HG02884 (cell line): ENCODE measurements at regions not wholly inside any gene's neighbourhood (a gene's known extent, or its start where the extent isn't known, plus 50 kb on each side); places are given as distances from the start of the nearest gene placed in this dataset.
A peak's percentile ranks its signal among the peaks of the same experiment; 100 is the strongest.
"Not testable (repeated sequence)": the region's sequence is repeated elsewhere in the genome, so short reads cannot be mapped to it uniquely, and the experiment has no call there.

Experiments
- ATAC-seq: cut with Tn5 transposase; IDR thresholded peaks from one replicate; pipeline ENCODE4 v1.9.1; 2021; ENCODE audit warnings: mild to moderate bottlenecking, moderate library complexity; ENCODE audit not compliant: unreplicated experiment

DNA sequence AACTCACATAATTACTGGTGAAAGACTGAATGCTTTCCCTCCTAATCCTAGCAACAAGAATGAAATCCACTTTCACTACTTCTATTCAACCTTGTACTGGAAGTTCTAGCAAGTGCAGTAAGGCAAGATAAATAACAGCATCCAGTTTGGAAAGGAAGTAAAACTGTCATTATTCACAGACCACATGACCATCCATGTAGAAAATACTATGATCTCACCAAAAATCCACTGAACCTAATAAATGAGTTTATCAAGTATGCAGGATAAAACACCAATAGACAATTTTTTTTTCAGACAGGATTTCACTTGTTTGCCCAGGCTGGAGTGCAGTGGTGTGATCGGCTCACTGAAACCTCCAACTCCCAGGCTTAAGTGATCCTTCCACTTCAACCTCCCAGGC lies 117.7 kb downstream of the TMEM167A start:
- no peak for ATAC-seq

GRCh38 chr5:82956600-82956999 lies 120.6 kb downstream of the TMEM167A start:
- ATAC-seq: no peak

GRCh38 chr5:82952326-82952725 lies 124.9 kb downstream of the TMEM167A start:
- no peak for ATAC-seq

GRCh38 chr5:82944267-82944666 lies 132.9 kb downstream of the TMEM167A start:
- ATAC-seq: not testable (repeated sequence)

GRCh38 chr5:82942083-82942881 lies 134.9 kb downstream of the TMEM167A start:
- ATAC-seq: no peak

- no peak for ATAC-seq
Measured at GRCh38 chr5:82938901-82939725, 138.1 kb downstream of the TMEM167A start.

- not testable (repeated sequence) for ATAC-seq
Measured at GRCh38 chr5:82932473-82933220, 144.5 kb downstream of the TMEM167A start.

GRCh38 chr5:82931110-82931509 lies 146.1 kb downstream of the TMEM167A start:
- no peak for ATAC-seq

DNA sequence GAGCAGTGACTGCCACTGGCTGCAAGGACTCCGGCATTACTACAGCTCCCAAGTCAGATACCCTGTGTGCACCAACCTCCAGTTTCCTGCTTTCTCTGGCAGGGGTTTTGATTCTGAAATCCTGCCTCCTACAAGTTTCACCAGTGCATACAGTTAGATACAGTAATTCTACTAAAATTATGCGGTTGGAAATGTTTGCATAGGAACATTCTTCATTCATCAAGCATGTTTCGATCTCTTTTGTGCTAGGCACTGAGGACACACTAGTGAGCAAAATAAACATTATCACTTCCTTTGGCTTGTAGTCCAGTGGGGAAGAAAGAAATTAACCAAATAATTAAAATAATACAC lies 152.2 kb downstream of the TMEM167A start:
- no peak for ATAC-seq

DNA sequence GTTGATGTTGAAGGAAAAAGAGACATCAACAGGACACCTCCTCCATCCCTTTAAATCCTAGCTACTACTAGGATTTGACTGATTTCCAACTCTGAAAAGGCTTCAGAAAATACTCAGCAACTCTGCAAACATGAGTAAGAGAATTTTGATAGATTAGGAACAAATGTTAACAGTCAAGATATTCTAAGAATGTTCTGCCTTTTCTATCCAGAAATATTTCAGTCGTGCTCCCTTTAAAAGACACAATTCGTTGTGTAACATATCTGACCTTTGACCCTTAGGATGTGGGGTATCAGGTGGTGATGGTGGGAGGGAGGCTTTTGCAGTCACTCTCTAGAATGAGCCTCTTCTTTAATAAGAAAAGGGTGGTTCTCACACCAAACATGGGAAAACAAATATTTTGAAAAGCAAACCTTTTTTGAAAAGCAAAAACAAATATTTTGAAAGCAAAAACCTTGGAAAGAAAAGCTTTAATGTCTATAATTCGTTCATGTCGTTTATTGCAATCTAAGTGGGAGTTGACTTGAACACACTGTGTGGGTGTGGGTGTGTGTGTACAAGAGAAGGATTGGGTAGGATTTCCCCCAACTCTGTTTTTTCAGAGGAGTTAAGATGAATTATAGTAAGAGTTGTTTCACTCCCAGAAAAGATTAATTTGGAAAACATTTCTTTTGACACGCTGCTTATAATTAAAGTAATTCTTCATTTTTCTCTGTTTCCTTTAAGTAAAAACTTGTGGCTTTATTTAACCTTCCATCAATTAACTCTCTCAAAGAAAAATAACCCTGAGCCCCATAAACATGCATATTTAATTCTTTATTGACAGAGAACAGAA lies 152.8 kb downstream of the TMEM167A start:
- ATAC-seq: no peak

GRCh38 chr5:82922086-82922734 lies 155.0 kb downstream of the TMEM167A start:
- no peak for ATAC-seq

- ATAC-seq: no peak
Measured at GRCh38 chr5:82918311-82919031, 158.7 kb downstream of the TMEM167A start.

GRCh38 chr5:82917584-82917983 lies 159.6 kb downstream of the TMEM167A start:
- ATAC-seq: peak; percentile 89

- no peak for ATAC-seq
Measured at GRCh38 chr5:82913971-82914370, 163.2 kb downstream of the TMEM167A start.

DNA sequence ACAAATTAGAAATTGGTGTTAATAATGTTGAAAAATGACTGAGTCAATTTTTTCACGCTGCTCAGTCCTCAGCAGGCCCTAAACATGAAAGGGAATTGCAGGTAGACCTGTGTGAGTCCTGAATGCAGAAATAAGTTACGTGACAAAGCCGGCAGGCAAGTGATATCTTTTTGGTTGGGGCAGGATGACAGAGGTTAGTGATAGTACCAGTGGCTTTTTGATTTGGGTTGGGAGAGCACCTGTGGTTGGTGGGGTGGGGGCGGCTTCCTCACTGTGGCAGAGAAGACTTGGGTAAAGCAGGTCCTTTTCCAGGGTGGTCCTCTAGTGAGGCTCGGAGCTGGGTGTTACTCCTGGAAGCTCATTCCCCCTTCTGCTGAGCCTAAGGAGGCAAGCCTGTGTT lies 164.7 kb downstream of the TMEM167A start:
- ATAC-seq: no peak

GRCh38 chr5:82911910-82912309 lies 165.3 kb downstream of the TMEM167A start:
- ATAC-seq: no peak

DNA sequence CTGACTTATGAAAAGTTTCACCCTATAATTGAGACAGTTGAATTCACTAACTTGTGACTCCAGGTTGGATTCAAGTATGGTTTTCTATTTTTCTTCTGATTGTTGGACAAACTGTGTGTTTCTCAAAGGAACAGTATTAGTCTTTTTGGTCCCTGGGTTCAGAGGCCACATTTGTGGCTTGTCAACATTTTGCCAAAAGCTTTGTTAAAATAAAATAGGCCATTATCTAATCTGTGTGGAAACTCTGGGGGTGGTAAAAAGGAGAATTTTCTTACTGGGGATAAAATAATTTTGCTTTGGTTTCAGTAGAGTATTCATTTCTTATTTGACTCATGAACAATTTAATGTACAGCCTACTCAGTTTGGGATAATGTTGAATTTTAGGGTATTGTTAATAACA lies 166.3 kb downstream of the TMEM167A start:
- no peak for ATAC-seq

DNA sequence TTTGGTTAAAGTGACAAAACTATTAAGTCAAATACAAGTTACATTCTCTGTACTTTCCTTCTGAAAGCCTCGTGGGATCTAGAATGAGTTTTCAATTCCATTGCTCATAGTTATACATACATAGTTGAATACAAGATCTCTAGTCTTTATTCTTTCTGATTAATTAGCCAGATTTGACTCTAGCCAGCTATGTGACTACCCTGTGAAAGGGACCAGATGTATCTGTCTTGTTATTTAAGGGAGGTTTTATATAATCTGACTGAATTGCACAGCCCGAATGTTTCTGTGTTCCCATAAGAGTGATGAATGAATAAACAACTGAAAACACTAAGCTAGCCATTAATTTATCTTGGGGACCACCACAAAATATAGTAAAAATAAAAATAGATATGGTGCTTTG lies 166.7 kb downstream of the TMEM167A start:
- ATAC-seq: no peak

- no peak for ATAC-seq
Measured at GRCh38 chr5:82909771-82910170, 167.4 kb downstream of the TMEM167A start.
